ENCODE measurements at regions not wholly inside any gene's neighbourhood (a gene's known extent, or its start where the extent isn't known, plus 50 kb on each side); places are given as distances from the start of the nearest gene placed in this dataset.
"Not testable (repeated sequence)": the region's sequence is repeated elsewhere in the genome, so short reads cannot be mapped to it uniquely, and the experiment has no call there.

DNA sequence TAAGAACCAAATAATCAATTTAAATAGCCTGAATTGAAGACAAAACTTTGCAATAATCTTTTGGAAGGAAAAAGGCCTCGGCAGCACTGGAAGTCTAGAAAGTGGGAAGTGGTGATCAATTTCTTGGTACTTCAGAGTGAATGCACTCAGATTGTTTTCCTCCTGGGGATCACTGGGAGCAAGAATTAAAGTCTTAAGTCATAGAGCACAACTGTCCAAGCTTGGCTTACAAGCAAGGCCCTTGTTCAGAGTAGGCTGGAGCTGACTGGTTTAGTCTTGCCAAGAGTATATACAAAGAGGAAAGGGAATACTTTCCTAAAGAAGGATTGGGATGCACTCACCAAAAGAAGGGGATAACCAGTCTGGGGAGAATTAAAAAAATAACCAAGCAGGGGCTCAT, 637.1 kb downstream of the CCSER2 start:
- no peak overlapping the region for H3K4me3 ChIP-seq (ENCODE audit: low read depth, low read length)
- intact Hi-C loops (cut with micrococcal nuclease; ENCODE audit: unreplicated experiment) = no loop called here
- no peaks in the 10 kb centered on the region for H3K27me3 ChIP-seq (replicated peaks; ENCODE audit: control insufficient read depth, insufficient read depth, low read length)
- Mint-ChIP-seq H3K36me3 (ENCODE audit: insufficient read depth, unreplicated experiment) (no peaks in the 10 kb centered on the region), H3K27me3 (ENCODE audit: insufficient read depth, unreplicated experiment) (peaks cover 9% of the 10 kb centered on the region), H3K27ac (ENCODE audit: unreplicated experiment) (no peak overlapping the region), H3K4me1 (ENCODE audit: low read depth, unreplicated experiment) (peaks cover 7% of the 10 kb centered on the region), H3K9me3 (ENCODE audit: unreplicated experiment) (no peaks in the 10 kb centered on the region), H3K4me3 (ENCODE audit: unreplicated experiment) (no peak overlapping the region)
- TF ChIP-seq, protein P1, sequence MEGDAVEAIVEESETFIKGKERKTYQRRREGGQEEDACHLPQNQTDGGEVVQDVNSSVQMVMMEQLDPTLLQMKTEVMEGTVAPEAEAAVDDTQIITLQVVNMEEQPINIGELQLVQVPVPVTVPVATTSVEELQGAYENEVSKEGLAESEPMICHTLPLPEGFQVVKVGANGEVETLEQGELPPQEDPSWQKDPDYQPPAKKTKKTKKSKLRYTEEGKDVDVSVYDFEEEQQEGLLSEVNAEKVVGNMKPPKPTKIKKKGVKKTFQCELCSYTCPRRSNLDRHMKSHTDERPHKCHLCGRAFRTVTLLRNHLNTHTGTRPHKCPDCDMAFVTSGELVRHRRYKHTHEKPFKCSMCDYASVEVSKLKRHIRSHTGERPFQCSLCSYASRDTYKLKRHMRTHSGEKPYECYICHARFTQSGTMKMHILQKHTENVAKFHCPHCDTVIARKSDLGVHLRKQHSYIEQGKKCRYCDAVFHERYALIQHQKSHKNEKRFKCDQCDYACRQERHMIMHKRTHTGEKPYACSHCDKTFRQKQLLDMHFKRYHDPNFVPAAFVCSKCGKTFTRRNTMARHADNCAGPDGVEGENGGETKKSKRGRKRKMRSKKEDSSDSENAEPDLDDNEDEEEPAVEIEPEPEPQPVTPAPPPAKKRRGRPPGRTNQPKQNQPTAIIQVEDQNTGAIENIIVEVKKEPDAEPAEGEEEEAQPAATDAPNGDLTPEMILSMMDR (IDR thresholded peaks at IDR 0.05; ENCODE audit: insufficient read depth in 1 of 2, low read depth in 1 of 2, low read length in 1 of 2, severe bottlenecking in 1 of 2, unreplicated experiment in 1 of 2) = no peak
- no peak for DNase-seq
- POLR2A ChIA-PET = no interaction called here
- CTCF ChIA-PET = no interaction called here
- no TSS peak for BruUV-seq (replicated peaks)
- H3K9me3 ChIP-seq = no peaks in the 10 kb centered on the region
- H3K36me3 ChIP-seq (ENCODE audit: control insufficient read depth, insufficient read depth, low read length) = no peaks in the 10 kb centered on the region
- no peaks in the 10 kb centered on the region for H3K4me1 ChIP-seq

DNA sequence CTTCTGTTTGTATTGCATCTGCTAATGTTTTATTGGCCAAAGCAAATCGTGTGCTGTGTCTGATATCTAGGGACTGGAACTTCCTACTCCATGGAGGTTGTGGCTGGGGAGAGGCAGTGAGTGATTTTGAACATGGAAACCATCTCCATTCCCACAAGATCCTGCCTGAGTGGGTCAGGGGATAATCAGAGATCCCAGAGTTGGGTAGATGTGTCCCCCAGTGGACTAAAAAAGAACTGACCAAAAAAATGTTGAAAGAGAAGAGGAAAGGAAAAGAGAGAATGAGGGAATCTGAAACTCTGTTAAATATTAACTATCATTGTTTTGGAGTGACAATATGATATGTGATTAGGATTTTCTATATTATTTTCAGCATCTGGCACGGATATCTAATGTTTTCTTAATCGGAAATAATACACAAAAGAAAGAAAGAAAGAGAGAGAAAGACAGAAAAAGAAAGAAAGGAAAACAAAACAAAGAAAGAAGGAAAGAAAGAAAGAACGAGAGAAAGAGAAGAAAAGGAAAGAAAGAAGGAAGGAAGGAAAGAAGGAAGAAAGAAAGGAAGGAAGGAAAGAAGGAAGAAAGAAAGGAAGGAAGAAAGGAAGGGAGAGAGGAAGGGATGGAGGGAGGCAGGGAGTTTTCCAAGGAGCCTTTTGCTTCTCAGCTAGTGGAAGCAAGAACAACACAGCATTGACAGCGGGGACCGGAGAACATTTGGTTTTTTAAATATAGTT, 638.5 kb downstream of the CCSER2 start:
- Histone ChIP-seq H3K27me3 (replicated peaks; ENCODE audit: control insufficient read depth, insufficient read depth, low read length) (no peaks in the 10 kb centered on the region), H3K9me3 (no peaks in the 10 kb centered on the region), H3K4me1 (no peaks in the 10 kb centered on the region), H3K36me3 (ENCODE audit: control insufficient read depth, insufficient read depth, low read length) (no peaks in the 10 kb centered on the region), H3K4me3 (ENCODE audit: low read depth, low read length) (no peak overlapping the region)
- TF ChIP-seq, protein P1 (IDR thresholded peaks at IDR 0.05; ENCODE audit: insufficient read depth in 1 of 2, low read depth in 1 of 2, low read length in 1 of 2, severe bottlenecking in 1 of 2, unreplicated experiment in 1 of 2) = peak in 1 of 2 experiments; percentile 0
- CTCF ChIA-PET = no interaction called here
- intact Hi-C loops (cut with micrococcal nuclease; ENCODE audit: unreplicated experiment) = loop anchor here (2.0 kb wide), 1 partner anchor 120 kb away; no protein-coding TSS in a partner anchor
- no peaks in the 10 kb centered on the region for H3K36me3 Mint-ChIP-seq (ENCODE audit: insufficient read depth, unreplicated experiment)
- H3K27ac Mint-ChIP-seq (ENCODE audit: unreplicated experiment) = no peak overlapping the region
- H3K9me3 Mint-ChIP-seq (ENCODE audit: unreplicated experiment) = no peaks in the 10 kb centered on the region
- H3K27me3 Mint-ChIP-seq (ENCODE audit: insufficient read depth, unreplicated experiment) = peaks cover 9% of the 10 kb centered on the region
- peak in 1 of 2 experiments; percentile 4 for DNase-seq
- peaks cover 7% of the 10 kb centered on the region for H3K4me1 Mint-ChIP-seq (ENCODE audit: low read depth, unreplicated experiment)
- no peak overlapping the region for H3K4me3 Mint-ChIP-seq (ENCODE audit: unreplicated experiment)
- POLR2A ChIA-PET = no interaction called here
- BruUV-seq (replicated peaks) = no TSS peak

DNA sequence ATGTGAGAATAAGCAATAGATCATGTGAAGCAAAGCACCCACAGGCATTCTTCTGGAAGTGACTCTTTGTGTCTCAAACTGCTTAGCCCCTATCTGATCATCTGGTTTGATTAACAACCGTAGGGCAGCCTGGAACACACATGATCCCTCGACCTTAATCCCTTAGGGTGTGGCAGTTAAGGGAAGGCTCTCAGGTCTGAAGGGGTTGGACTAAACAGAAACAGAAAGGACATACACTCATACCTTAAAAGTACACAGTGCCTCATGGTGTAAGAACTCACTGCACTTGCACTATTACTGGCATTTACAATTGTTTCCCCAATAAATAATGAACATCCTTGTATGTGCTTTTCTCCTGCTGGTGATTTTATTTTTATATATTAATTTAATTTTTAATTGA, 640.9 kb downstream of the CCSER2 start:
- H3K4me3 Mint-ChIP-seq (ENCODE audit: unreplicated experiment); intact Hi-C loops (cut with micrococcal nuclease; ENCODE audit: unreplicated experiment); H3K4me3 ChIP-seq (ENCODE audit: low read depth, low read length); DNase-seq; H3K4me1 Mint-ChIP-seq (ENCODE audit: low read depth, unreplicated experiment); H3K9me3 ChIP-seq; POLR2A ChIA-PET; CTCF ChIA-PET; H3K27me3 Mint-ChIP-seq (ENCODE audit: insufficient read depth, unreplicated experiment); H3K36me3 Mint-ChIP-seq (ENCODE audit: insufficient read depth, unreplicated experiment); H3K27ac Mint-ChIP-seq (ENCODE audit: unreplicated experiment); H3K4me1 ChIP-seq; H3K27me3 ChIP-seq (replicated peaks; ENCODE audit: control insufficient read depth, insufficient read depth, low read length); BruUV-seq (replicated peaks); H3K36me3 ChIP-seq (ENCODE audit: control insufficient read depth, insufficient read depth, low read length): not testable (repeated sequence)
- peaks cover 16% of the 10 kb centered on the region for H3K9me3 Mint-ChIP-seq (ENCODE audit: unreplicated experiment)

Data from Caco-2 (cell line).